ENCODE measurements at regions not wholly inside any gene's neighbourhood (a gene's known extent, or its start where the extent isn't known, plus 50 kb on each side); places are given as distances from the start of the nearest gene placed in this dataset.

DNA sequence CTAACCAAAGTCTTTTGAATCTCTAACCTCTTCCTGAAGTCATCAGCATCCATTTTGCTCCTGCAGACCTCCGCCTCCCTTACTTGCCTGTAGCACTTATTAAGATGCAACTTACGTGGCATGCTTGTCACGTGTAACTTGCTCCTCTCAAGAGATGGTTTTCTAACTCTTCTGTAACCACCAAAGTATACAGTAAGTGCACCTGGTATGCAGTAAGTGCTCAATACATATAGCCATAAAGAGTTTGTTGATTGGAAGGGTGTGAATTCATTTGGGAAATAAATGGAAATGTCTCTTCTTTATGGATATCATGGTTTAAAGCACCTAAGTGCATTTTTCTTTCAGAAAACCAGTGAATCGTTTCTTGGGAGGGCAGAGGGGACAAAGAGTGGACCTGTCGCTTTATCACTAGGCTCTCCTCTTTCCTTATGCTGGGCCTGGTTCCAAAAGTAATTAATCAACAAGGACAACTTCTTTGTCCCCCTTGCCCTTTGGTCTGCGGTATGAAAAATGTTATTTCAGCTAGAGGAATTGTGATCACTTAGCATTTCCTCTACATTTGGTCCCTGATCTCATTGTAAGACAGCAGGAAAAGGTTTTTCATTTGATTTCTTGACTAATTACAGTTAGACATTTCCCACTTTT lies 370.0 kb upstream of the SPRED2 start:
- ATAC-seq = no peak
- DNase-seq (ENCODE audit: low spot score) = no peak

- ATAC-seq = peak; percentile 84
- no peak for DNase-seq (ENCODE audit: low spot score)
These were observed 368.6 kb upstream of the SPRED2 start for GRCh38 chr2:65800998-65801397.

- ATAC-seq = no peak
- DNase-seq (ENCODE audit: low spot score) = no peak
These were observed 366.9 kb upstream of the SPRED2 start for GRCh38 chr2:65799141-65799854.

GRCh38 chr2:65798641-65799040 lies 366.2 kb upstream of the SPRED2 start:
- ATAC-seq = no peak

GRCh38 chr2:65794994-65795393 lies 362.6 kb upstream of the SPRED2 start:
- ATAC-seq (no peak), DNase-seq (ENCODE audit: low spot score) (no peak)

More at GRCh38 chr2:65798641-65799040, 366.2 kb upstream of the SPRED2 start:
- no peak for DNase-seq (ENCODE audit: low spot score)

GRCh38 chr2:65791404-65791975 lies 359.1 kb upstream of the SPRED2 start:
- DNase-seq (ENCODE audit: low spot score) (no peak), ATAC-seq (no peak)

GRCh38 chr2:65790676-65790935 lies 358.2 kb upstream of the SPRED2 start:
- DNase-seq (ENCODE audit: low spot score) (no peak), ATAC-seq (no peak)

DNA sequence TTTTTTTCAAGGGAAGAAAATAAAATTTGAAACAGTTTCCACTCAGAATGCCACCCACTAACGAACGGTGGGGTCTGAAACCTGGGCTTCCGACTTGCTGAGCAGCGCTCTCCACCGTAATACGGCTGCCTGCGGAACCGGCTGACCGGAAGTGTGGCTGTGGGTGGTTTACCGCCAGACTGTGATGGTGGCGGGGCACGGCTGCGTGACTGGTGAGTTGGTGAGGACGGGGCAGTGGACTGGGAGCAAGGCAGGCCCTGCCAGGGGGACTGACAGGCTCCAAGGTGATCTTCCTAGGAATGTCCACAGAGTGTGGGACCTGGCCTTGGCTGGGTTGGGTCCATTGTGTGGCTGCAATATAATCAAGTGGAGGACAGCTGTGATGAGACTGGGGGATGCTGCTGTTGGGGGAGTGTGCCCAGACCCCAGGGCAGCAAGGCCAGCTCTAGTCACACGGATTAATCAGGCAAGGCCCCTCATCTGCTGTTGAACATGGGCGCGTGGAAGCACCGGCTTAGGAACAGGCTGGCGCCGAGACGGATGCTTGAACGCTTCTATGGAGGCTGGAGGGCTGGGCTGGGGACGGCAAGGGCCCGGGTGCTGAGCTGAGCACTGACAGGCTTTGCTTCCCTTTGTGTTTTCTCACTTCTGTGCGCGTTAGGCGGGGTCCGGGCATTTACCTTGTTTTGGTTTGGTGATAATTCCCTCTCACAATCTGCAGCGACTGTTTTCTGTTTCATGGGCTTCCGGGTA lies 357.7 kb upstream of the SPRED2 start:
- no peak for ATAC-seq
- no peak for DNase-seq (ENCODE audit: low spot score)

- ATAC-seq (no peak), DNase-seq (ENCODE audit: low spot score) (no peak)
These were observed 356.2 kb upstream of the SPRED2 start for GRCh38 chr2:65788556-65788955.

GRCh38 chr2:65786765-65787164 lies 354.4 kb upstream of the SPRED2 start:
- ATAC-seq (no peak), DNase-seq (ENCODE audit: low spot score) (no peak)

DNA sequence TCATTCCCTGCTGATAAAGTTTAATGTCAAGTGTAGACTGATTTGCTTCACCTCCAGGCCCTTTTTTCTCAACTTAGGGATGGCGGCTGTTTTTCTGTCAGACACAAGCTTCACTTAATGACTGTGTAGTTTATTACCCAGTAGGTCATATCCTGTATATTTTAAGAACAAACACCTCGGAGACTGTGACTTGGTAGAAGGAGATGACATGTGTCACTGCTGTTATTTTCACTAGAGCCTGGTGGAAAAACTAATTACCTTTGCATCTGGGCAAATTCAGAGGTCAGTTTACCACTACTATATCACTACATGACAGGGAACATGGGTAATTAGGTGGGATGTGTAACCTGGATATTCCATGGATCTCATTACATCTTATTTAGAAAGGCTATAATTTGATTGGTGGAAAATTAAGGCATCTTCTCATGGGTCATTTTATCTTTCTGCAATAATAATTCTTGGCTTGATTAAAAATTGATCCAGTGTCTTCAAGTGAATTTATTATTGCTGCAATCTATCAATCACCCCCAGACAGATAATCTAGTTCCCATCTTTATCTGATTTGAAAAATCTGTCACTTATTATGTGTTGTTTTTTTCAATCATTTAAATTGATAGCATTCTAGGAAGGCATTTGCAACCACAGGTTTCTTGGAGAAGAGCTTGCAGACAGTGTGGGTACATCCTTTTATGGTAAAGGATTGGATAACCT lies 353.8 kb upstream of the SPRED2 start:
- ATAC-seq = no peak
- no peak for DNase-seq (ENCODE audit: low spot score)

- no peak for ATAC-seq
- no peak for DNase-seq (ENCODE audit: low spot score)
These were observed 350.7 kb upstream of the SPRED2 start for GRCh38 chr2:65782996-65783650.

- ATAC-seq = peak; percentile 83
- DNase-seq (ENCODE audit: low spot score) = no peak
These were observed 349.8 kb upstream of the SPRED2 start for GRCh38 chr2:65782186-65782585.

- DNase-seq (ENCODE audit: low spot score) (no peak), ATAC-seq (peak; percentile 73)
These were observed 349.4 kb upstream of the SPRED2 start for GRCh38 chr2:65781756-65782155.

GRCh38 chr2:65779021-65779420 lies 346.6 kb upstream of the SPRED2 start:
- ATAC-seq (no peak), DNase-seq (ENCODE audit: low spot score) (no peak)

GRCh38 chr2:65778137-65778536 lies 345.7 kb upstream of the SPRED2 start:
- ATAC-seq = no peak
- DNase-seq (ENCODE audit: low spot score) = no peak

- ATAC-seq (no peak), DNase-seq (ENCODE audit: low spot score) (no peak)
These were observed 343.4 kb upstream of the SPRED2 start for GRCh38 chr2:65775839-65776238.

DNA sequence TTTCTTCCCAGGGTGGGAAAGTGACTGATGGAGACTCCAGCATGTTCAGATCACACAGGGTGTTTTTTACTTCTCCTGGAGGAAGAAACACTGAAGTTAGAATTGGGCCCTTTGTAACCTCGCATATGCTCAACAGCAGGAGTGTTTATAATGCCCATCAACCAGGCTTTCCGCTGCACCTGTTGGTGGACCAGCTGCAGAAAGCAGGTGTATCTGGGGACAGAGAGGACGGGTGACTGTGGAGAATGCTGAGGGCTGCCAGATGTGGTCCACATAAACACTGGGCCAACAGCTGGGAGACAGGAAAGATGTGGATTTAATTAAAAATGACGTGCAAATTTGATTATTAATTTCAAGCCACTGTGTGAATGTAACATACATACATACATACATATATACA lies 335.5 kb upstream of the SPRED2 start:
- no peak for DNase-seq (ENCODE audit: low spot score)
- no peak for ATAC-seq

GRCh38 chr2:65766768-65767267 lies 334.4 kb upstream of the SPRED2 start:
- ATAC-seq (no peak), DNase-seq (ENCODE audit: low spot score) (no peak)

GRCh38 chr2:65765376-65765775 lies 333.0 kb upstream of the SPRED2 start:
- ATAC-seq = no peak
- DNase-seq (ENCODE audit: low spot score) = no peak

DNA sequence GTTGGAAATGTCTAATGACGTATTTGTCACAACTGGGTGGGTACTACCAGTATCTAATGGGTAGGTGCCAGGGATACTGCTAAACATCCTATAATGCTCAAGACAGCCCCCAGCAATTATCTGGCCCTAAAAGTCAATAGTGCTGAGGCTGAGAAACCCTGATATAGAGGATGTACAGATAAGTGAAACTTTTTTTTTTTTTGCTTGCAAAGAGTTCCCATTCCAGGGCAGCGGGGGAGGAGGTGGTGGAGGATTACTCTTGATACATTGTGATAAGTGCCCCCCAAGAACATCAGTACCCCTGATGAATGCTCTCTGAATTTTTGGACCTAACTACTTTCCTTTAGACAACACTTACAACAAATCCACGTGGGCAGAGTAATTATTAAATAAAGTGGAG lies 329.7 kb upstream of the SPRED2 start:
- ATAC-seq (no peak), DNase-seq (ENCODE audit: low spot score) (no peak)
